ENCODE measurements at regions not wholly inside any gene's neighbourhood (a gene's known extent, or its start where the extent isn't known, plus 50 kb on each side); places are given as distances from the start of the nearest gene placed in this dataset.

DNA sequence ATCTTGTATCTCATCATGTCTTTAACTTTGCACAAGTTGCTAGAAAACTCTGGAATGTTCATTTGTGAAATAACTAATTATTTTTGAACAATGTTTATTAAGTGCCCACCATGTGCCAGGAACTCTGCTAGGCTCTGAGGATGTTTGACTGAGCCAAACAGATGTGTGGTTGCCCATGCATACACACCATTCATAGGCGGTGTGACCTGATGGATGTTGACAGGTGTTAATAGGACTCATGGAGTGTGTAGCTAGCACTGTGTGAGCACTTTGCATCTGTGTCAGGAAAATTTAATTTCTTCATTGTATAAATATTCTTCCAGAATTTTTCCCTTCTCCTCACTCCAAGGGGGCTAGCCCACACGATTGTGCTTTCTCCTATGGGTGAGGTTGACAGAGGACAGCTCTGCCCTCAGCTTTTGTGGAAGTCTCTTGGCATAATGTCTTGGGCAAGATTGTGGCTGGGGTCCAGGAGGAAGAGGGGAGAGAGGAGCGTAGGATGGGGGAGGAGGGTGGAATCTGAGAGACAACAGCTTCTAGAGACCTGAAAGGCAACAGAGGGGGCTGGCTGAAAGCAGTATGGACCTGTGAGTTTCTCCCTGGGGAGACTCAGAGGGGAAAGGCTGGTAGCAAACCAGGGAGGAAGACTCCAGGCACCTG is 214.6 kb upstream of the CXCR4 start:
- TF ChIP-seq, protein P1, sequence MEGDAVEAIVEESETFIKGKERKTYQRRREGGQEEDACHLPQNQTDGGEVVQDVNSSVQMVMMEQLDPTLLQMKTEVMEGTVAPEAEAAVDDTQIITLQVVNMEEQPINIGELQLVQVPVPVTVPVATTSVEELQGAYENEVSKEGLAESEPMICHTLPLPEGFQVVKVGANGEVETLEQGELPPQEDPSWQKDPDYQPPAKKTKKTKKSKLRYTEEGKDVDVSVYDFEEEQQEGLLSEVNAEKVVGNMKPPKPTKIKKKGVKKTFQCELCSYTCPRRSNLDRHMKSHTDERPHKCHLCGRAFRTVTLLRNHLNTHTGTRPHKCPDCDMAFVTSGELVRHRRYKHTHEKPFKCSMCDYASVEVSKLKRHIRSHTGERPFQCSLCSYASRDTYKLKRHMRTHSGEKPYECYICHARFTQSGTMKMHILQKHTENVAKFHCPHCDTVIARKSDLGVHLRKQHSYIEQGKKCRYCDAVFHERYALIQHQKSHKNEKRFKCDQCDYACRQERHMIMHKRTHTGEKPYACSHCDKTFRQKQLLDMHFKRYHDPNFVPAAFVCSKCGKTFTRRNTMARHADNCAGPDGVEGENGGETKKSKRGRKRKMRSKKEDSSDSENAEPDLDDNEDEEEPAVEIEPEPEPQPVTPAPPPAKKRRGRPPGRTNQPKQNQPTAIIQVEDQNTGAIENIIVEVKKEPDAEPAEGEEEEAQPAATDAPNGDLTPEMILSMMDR (IDR thresholded peaks at IDR 0.05; ENCODE audit: borderline replicate concordance, extremely low read depth, low read length, poor library complexity, severe bottlenecking): no peak
- no peak for TF ChIP-seq EZH2 (IDR thresholded peaks at IDR 0.05; ENCODE audit: borderline replicate concordance, low read depth, low read length, severe bottlenecking)
- H3K36me3 ChIP-seq (ENCODE audit: insufficient read depth, low read length): no peaks in the 10 kb centered on the region
- no peak overlapping the region for H3K4me2 ChIP-seq (ENCODE audit: insufficient read depth, low read length)
- no peaks in the 10 kb centered on the region for H4K20me1 ChIP-seq (ENCODE audit: insufficient read depth, low read length)
- H2AFZ ChIP-seq (ENCODE audit: low read depth, low read length): no peak overlapping the region
- no peak overlapping the region for H3K27ac ChIP-seq (ENCODE audit: low read length)
- H3K79me2 ChIP-seq (ENCODE audit: insufficient read depth, low read length): no peaks in the 10 kb centered on the region
- H3K4me3 ChIP-seq (ENCODE audit: low read depth in 1 of 2, low read length in 2 of 2): no peak overlapping the region
- DNase-seq (no peak), ATAC-seq (ENCODE audit: insufficient read depth, low read depth) (no peak)
- H3K9me3 ChIP-seq (ENCODE audit: insufficient read depth, low read length, severe bottlenecking): no peaks in the 10 kb centered on the region
- no peak overlapping the region for H3K9ac ChIP-seq (ENCODE audit: low read depth, low read length)
- peaks cover 11% of the 10 kb centered on the region for H3K4me1 ChIP-seq (ENCODE audit: insufficient read depth, low read length)
- H3K27me3 ChIP-seq (ENCODE audit: insufficient read depth, low read length, poor library complexity): no peaks in the 10 kb centered on the region

GRCh38 chr2:136331226-136331625 is 213.3 kb upstream of the CXCR4 start:
- DNase-seq (no peak), ATAC-seq (ENCODE audit: insufficient read depth, low read depth) (no peak)
- no peak overlapping the region for H3K4me2 ChIP-seq (ENCODE audit: insufficient read depth, low read length)
- no peak overlapping the region for H3K4me3 ChIP-seq (ENCODE audit: low read depth in 1 of 2, low read length in 2 of 2)
- H2AFZ ChIP-seq (ENCODE audit: low read depth, low read length): no peak overlapping the region
- H3K27me3 ChIP-seq (ENCODE audit: insufficient read depth, low read length, poor library complexity): no peaks in the 10 kb centered on the region
- no peak overlapping the region for H3K27ac ChIP-seq (ENCODE audit: low read length)
- H4K20me1 ChIP-seq (ENCODE audit: insufficient read depth, low read length): no peaks in the 10 kb centered on the region
- H3K79me2 ChIP-seq (ENCODE audit: insufficient read depth, low read length): no peaks in the 10 kb centered on the region
- H3K9ac ChIP-seq (ENCODE audit: low read depth, low read length): no peak overlapping the region
- H3K9me3 ChIP-seq (ENCODE audit: insufficient read depth, low read length, severe bottlenecking): no peaks in the 10 kb centered on the region
- peaks cover 25% of the 10 kb centered on the region for H3K4me1 ChIP-seq (ENCODE audit: insufficient read depth, low read length)
- TF ChIP-seq, protein P1 (IDR thresholded peaks at IDR 0.05; ENCODE audit: borderline replicate concordance, extremely low read depth, low read length, poor library complexity, severe bottlenecking): no peak
- no peak for TF ChIP-seq EZH2 (IDR thresholded peaks at IDR 0.05; ENCODE audit: borderline replicate concordance, low read depth, low read length, severe bottlenecking)
- no peaks in the 10 kb centered on the region for H3K36me3 ChIP-seq (ENCODE audit: insufficient read depth, low read length)

DNA sequence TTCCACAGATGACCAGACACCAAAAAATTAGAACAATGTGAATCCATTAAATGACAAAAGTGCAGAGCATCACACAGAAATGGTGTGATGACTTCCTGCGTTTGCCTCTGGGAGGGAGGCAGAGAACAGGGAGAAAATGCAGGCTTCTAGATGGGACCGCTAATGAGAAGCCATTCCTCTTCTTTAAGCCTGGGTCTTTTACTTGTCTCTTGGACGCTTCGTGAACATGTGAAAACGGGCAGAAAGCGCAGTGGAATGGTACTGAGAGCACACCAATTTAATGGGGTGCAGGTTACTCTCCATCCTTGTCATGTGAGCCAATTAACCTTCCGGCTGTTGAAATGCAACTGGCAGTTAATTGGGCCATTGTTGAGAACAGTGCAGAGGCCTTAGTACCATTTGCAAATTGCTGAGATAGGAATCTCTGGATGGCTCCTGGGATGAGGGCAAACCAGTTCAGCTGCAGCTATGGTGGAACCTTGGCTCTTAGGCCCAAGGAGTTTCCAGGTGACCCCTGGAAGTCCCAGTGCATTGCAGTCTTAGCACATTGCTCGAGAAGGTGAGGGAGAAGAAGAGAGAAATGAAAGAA is 210.4 kb upstream of the CXCR4 start:
- Histone ChIP-seq H3K4me2 (ENCODE audit: insufficient read depth, low read length) (peak overlapping the region; percentile 67), H3K4me1 (ENCODE audit: insufficient read depth, low read length) (peaks cover 36% of the 10 kb centered on the region)

More for the DNA sequence above, 210.4 kb upstream of the CXCR4 start:
- H3K9me3 ChIP-seq (ENCODE audit: insufficient read depth, low read length, severe bottlenecking): no peaks in the 10 kb centered on the region
- ATAC-seq (ENCODE audit: insufficient read depth, low read depth): no peak
- H3K79me2 ChIP-seq (ENCODE audit: insufficient read depth, low read length): no peaks in the 10 kb centered on the region
- H2AFZ ChIP-seq (ENCODE audit: low read depth, low read length): no peak overlapping the region; the same call in 1 of the 2 replicates
- H4K20me1 ChIP-seq (ENCODE audit: insufficient read depth, low read length): no peaks in the 10 kb centered on the region
- no peaks in the 10 kb centered on the region for H3K27me3 ChIP-seq (ENCODE audit: insufficient read depth, low read length, poor library complexity)
- H3K36me3 ChIP-seq (ENCODE audit: insufficient read depth, low read length): no peaks in the 10 kb centered on the region
- peak overlapping the region; percentile 52 for H3K9ac ChIP-seq (ENCODE audit: low read depth, low read length)
- no peak overlapping the region; a peak in 1 of 4 replicates for H3K4me3 ChIP-seq (ENCODE audit: low read depth in 1 of 2, low read length in 2 of 2)
- no peak for TF ChIP-seq EZH2 (IDR thresholded peaks at IDR 0.05; ENCODE audit: borderline replicate concordance, low read depth, low read length, severe bottlenecking)
- TF ChIP-seq, protein P1 (IDR thresholded peaks at IDR 0.05; ENCODE audit: borderline replicate concordance, extremely low read depth, low read length, poor library complexity, severe bottlenecking): no peak
- peak overlapping the region; percentile 81 for H3K27ac ChIP-seq (ENCODE audit: low read length)
- no peak for DNase-seq

Data from DND-41 (cell line).